NCI-H446 treated with DMSO at 0.1 percent for 48 hours (cell line): ENCODE measurements at regions not wholly inside any gene's neighbourhood (a gene's known extent, or its start where the extent isn't known, plus 50 kb on each side); places are given as distances from the start of the nearest gene placed in this dataset.

Source experiments
- DNase-seq: peaks from one replicate; lab custom pipeline; 2025; lab: John Stamatoyannopoulos, UW

- no peak for DNase-seq
Measured at GRCh38 chr7:25361387-25361786, 133.1 kb upstream of the NPVF start.

GRCh38 chr7:25361863-25362262 is 133.6 kb upstream of the NPVF start:
- DNase-seq, result no peak

GRCh38 chr7:25368599-25369201 is 140.4 kb upstream of the NPVF start:
- DNase-seq, result no peak

DNA sequence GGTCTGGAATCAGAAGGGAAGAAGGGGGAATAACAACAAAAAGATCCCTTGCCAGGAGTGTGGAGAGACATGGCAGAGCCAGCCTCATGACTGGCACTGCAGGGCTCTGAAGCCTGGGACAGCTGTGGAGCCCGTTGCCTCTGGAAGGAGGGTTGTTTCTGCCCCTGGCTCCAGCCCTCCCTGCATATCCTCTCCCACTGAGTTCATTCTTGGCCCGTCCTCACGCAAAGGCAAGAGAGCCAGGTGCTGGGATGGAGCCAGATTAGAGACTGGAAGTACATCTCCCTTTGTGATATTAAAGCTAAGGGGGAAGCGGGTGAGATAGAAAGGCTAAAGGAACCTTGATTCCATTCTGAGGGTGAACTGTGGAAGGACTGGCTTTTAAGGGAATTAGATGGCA is 141.5 kb upstream of the NPVF start:
- DNase-seq, result peak; percentile 96

DNA sequence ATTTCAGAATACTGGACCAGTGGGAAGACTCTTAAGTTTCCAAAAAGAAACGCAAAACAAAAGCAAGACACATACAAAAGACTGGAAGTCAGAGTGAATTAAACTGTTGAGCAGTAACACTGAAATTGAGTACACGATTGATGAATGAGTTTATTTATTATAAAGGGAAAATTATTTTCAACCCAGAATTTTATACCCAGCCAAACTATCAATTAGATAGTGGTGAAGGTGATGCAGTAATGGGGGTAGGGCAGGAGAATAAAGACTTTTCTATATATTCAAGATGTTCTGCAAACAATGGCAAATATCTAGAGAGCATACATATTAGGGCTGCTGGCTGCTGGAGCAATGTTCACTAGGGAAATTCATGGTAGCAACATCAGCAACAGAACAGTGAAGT is 143.7 kb upstream of the NPVF start:
- DNase-seq, result no peak

- peak; percentile 51 for DNase-seq
Measured at GRCh38 chr7:25375805-25376600, 147.7 kb upstream of the NPVF start.

- no peak for DNase-seq
Measured at GRCh38 chr7:25379351-25380300, 151.3 kb upstream of the NPVF start.

DNA sequence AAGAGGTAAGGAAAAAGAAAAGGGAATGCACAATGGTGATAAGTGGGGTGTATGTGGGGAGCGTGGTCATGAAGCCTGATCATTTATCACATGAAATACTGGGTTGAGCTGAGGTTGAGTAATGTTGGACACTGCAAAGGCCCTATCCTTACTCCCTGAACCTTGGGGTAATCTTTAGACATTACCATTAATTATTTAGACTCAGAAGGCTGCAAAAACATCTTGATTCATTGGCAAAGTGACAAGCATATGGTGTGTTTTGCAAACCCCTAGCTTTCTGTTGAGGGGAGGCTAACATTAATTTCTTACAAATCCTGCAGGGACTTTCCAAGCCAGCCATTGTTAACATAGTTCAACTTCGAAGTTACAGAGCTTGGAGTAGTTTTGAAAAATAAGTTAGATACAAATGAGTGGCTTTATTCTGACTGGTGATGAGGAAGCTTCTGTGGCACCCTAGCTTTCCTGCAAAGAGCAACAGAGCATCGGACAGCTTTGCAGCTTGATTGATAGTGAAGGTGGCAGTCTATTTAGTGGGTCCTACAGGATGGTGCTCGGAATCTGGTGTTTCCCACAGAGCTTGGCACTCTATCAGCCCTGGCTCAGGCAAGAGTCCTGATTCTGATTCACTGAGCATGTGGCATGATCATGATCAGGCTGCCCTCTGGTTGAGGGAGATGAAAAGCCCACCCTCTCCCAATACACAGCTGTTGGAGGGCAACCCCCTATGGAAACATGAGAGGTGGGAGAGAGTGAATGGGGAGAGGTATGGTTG is 153.7 kb upstream of the NPVF start:
- peak; percentile 84 for DNase-seq

DNA sequence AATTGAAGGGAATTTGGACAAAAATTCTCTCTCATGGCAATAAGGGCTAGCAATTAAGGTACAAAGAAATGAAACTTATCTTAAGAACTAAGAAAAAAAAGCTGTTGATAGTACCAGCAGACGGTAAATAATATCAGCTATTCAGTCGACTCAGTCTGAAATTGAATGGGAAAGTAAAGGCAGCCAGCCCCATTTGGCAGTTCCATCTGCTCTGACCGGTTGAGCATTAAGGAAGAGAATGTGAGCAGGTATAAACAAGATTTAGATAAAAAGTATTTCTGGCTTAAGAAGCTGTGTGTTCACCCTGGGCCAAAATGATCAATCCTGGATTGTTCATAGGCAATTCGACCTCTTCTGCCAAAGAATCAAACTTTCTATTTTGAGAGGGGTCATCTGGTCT is 154.6 kb upstream of the NPVF start:
- peak; percentile 18 for DNase-seq

- no peak for DNase-seq
Measured at GRCh38 chr7:25383402-25383801, 155.1 kb upstream of the NPVF start.

DNA sequence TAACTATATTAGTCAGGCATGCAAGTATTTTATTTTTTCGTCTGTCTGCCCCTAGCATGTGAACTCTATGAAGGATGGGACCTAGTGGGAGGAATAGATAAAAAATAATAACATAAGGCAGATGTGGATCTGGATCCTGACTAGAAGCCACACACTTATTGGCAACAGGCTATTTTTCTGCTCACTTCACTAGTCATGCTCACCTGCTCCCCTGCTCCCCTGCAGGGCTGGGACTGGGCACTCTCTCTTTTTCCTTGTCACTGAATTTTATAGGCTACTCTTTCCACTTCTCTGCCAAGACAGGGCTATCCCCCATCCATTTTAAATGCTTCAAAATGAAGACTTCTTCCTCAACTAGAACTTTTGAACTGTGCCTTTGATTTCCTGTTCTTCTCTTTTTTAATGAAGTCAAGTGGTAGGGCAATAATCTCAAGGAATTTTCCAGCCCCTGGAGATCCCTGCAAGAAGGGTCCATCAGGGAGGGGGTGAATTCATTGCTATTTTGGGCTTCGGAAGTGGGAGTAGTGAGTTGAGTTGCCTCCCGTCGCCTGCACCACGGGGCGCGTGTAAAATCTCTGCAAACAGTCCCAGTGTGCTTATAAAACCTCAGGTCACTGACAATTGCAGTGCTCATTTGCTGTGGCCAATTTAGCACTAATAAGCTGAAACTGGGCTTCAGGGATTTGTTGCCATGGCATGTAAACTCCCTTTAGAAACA is 156.7 kb upstream of the NPVF start:
- peak; percentile 78 for DNase-seq

- peak; percentile 92 for DNase-seq
Measured at GRCh38 chr7:25385506-25386136, 157.3 kb upstream of the NPVF start.

GRCh38 chr7:25386311-25386744 is 158.0 kb upstream of the NPVF start:
- peak; percentile 97 for DNase-seq

GRCh38 chr7:25388681-25389080 is 160.4 kb upstream of the NPVF start:
- no peak for DNase-seq

DNA sequence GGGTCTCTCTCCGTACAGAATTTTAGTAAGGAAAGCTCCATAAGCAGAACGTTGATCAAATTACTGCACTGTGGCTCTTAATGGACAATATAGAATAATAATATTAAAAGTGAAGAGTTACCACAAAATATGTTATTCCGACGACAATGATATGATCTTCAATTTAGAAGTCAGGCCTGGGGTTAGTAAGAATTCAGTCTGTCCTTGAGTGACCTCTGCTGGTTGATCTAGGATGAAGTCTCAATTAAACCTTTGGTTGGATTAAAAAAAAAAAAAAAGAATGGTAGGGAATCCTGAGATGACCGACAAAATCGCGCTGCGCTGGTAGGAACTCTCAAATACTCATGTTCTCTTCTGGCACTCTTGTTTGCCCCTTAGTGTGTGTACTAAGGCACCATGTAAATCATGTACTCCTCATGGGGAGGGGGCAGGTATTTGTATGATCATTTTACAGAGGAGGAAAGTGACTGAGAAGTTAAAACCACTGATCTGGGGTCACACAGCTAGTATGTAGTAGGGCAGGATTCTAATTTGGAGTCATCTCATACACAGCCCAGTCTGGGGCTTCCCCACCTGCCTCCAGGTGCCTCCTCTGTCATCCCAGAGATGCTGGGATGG is 161.3 kb upstream of the NPVF start:
- DNase-seq, result peak; percentile 55

DNA sequence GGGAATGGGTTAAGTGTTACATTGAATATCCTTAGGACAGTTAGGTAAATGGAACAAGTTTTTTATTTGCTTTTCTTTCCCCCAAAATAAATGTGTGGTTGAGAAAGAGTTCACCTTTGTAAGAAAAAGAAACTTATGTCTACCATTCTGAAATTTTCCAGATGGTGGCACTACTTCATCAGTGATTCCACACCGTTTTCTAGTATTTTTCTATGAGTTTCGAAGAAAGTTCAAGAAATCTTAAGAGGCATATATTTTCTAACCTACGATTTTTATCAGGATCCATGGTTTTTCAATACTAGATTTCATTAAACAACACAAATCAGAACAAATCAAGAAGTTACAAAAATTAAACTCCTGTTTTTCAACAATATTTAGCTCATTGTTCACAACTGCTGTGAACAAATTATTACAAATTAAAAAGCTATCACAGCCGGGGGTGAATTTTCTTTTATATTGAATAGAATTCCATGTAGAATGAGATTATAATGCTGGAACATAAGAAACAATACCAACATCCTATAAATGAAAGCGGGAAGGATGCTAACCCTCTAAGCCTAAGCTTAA is 163.1 kb upstream of the NPVF start:
- DNase-seq, result no peak

- DNase-seq, result no peak
Measured at GRCh38 chr7:25391961-25392587, 163.8 kb upstream of the NPVF start.

DNA sequence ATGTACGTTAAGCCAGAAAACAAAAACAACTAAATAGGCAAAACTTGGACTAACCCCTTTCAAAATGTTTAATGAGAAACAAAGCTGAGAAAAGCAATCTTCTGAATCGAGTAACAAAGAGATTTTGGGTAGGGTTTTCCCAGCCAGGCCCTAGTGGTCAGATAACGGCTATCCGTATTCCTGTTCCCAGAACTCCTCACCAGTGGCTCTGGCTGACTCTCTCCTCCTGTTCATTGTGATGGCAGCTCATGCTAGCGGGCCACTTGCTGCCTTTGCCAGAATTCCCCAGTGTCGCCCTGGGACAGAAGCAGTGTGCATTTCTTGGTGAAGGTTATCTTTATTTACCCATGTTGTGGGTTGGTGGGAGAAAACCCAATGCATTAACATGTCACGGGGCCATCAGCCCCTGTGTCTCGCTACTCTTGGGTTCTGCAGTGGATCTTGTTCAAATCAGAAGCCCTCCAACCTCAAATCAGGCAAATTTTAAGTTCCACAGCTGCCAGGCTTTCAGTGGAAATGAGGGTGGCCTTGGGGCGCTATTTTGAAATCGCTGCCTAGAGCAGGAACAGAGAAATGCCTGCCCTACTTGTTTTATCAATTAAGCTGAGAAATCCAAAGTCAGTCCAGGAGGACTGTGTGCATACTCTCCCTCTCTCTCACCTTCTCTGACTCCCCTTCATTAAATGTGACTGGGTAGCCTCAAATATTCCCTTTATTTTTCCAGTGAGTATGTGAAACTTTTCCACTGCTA is 164.5 kb upstream of the NPVF start:
- DNase-seq, result no peak

- no peak for DNase-seq
Measured at GRCh38 chr7:25395976-25396375, 167.7 kb upstream of the NPVF start.
